ENCODE measurements at regions not wholly inside any gene's neighbourhood (a gene's known extent, or its start where the extent isn't known, plus 50 kb on each side); places are given as distances from the start of the nearest gene placed in this dataset.

DNA sequence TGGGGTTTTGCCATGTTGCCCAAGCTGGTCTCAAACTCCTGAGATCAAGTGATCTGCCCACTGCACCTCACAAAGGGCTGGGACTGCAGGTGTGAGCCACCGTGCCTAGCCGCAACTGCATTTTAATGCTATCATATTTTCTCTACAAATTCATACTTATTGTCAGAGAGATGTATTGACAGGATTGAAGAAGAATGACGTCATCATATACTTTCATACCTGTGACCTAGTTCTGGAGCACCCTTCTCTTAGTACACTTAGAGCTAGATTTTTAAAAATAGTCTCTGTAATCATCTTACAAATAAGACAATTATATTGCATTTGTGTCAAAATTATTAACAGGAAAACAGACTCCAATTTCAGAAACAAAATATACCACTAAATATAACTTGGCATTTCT, 242.8 kb upstream of the PDZRN3 start:
- no peak for TF ChIP-seq FOXP2 (optimal IDR thresholded peaks at IDR 0.05; ENCODE audit: borderline replicate concordance, extremely low read depth, extremely low read length, insufficient read depth)
- TF ChIP-seq TAF1 (IDR thresholded peaks at IDR 0.05; ENCODE audit: borderline replicate concordance, insufficient read depth, low read length), result no peak
- TF ChIP-seq SIN3A (IDR thresholded peaks at IDR 0.05; ENCODE audit: borderline replicate concordance, insufficient read depth, low read length), result no peak
- TF ChIP-seq POLR2AphosphoS5 (IDR thresholded peaks at IDR 0.05; ENCODE audit: low read depth, low read length), result no peak
- TF ChIP-seq, protein P1, sequence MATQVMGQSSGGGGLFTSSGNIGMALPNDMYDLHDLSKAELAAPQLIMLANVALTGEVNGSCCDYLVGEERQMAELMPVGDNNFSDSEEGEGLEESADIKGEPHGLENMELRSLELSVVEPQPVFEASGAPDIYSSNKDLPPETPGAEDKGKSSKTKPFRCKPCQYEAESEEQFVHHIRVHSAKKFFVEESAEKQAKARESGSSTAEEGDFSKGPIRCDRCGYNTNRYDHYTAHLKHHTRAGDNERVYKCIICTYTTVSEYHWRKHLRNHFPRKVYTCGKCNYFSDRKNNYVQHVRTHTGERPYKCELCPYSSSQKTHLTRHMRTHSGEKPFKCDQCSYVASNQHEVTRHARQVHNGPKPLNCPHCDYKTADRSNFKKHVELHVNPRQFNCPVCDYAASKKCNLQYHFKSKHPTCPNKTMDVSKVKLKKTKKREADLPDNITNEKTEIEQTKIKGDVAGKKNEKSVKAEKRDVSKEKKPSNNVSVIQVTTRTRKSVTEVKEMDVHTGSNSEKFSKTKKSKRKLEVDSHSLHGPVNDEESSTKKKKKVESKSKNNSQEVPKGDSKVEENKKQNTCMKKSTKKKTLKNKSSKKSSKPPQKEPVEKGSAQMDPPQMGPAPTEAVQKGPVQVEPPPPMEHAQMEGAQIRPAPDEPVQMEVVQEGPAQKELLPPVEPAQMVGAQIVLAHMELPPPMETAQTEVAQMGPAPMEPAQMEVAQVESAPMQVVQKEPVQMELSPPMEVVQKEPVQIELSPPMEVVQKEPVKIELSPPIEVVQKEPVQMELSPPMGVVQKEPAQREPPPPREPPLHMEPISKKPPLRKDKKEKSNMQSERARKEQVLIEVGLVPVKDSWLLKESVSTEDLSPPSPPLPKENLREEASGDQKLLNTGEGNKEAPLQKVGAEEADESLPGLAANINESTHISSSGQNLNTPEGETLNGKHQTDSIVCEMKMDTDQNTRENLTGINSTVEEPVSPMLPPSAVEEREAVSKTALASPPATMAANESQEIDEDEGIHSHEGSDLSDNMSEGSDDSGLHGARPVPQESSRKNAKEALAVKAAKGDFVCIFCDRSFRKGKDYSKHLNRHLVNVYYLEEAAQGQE (IDR thresholded peaks at IDR 0.05; ENCODE audit: insufficient read depth in 1 of 2, low read depth in 2 of 2, low read length in 2 of 2), result no peak

DNA sequence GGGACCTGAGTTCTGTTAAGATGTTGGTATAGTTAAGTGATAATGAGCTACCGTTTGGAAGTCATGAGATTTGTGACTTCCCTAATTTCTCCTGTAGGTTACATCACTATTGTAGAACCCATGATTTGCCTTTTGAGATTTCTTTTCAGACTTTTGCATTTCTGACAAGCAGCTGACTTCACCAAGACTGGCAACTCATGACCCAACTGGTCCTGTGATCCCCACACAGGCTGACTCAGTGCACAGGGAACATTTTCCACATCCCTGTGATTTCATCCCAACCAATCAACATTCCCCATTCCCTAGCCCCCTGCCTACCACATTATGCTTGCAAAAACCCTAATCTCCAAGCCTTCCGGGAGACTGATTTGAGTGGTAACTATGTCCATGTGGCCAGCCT, 242.1 kb upstream of the PDZRN3 start:
- TF ChIP-seq, protein P1 (IDR thresholded peaks at IDR 0.05; ENCODE audit: insufficient read depth in 1 of 2, low read depth in 2 of 2, low read length in 2 of 2), result no peak
- no peak for TF ChIP-seq TAF1 (IDR thresholded peaks at IDR 0.05; ENCODE audit: borderline replicate concordance, insufficient read depth, low read length)
- no peak for TF ChIP-seq POLR2AphosphoS5 (IDR thresholded peaks at IDR 0.05; ENCODE audit: low read depth, low read length)
- no peak for TF ChIP-seq SIN3A (IDR thresholded peaks at IDR 0.05; ENCODE audit: borderline replicate concordance, insufficient read depth, low read length)
- no peak for TF ChIP-seq FOXP2 (optimal IDR thresholded peaks at IDR 0.05; ENCODE audit: borderline replicate concordance, extremely low read depth, extremely low read length, insufficient read depth)

DNA sequence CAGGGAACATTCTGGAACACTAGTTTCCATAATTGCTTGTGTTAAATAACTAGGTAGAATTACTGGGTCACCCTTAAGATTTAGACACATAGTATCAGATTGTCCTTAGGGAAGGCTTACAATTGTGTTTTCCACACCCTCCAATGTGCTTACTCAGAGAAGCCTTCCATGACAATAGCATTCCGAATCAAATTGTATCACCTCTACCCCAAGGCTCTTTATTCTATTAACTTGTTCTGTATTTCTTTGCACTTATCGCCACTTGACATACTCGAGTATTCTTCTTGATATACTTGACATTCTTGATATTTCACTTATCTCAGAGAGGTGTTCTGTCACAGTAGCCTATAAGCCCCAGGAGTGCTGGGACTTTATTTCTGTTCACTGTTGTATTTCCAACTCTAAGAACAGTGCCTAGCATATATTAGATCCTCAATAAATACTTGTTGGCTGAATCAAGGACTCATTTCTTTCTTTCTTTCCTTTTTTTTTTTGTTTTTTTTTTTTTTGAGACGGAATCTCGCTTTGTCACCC, 238.9 kb upstream of the PDZRN3 start:
- TF ChIP-seq SIN3A (IDR thresholded peaks at IDR 0.05; ENCODE audit: borderline replicate concordance, insufficient read depth, low read length) (no peak), FOXP2 (optimal IDR thresholded peaks at IDR 0.05; ENCODE audit: borderline replicate concordance, extremely low read depth, extremely low read length, insufficient read depth) (no peak)

DNA sequence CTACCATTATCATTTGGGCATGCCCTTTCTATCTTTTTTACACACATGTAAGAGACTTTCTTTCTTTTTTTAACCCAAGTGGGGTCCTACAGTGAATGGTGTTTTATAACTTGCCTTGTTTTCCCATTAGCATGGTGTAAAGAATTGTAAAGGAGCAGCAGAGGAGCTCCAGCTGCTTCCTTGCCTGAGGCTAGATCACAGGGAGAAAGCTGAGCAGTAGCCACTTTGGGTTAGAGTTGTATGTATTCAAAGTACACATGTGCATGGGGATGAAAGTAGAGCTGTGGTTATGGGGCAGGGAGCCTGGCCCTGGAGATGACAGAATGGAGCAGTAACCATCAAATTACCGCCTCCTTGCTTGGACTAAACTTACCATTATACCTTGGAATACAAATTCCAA, 231.1 kb upstream of the PDZRN3 start:
- TF ChIP-seq TAF1 (IDR thresholded peaks at IDR 0.05; ENCODE audit: borderline replicate concordance, insufficient read depth, low read length) (no peak), POLR2AphosphoS5 (IDR thresholded peaks at IDR 0.05; ENCODE audit: low read depth, low read length) (no peak), FOXP2 (optimal IDR thresholded peaks at IDR 0.05; ENCODE audit: borderline replicate concordance, extremely low read depth, extremely low read length, insufficient read depth) (no peak), SIN3A (IDR thresholded peaks at IDR 0.05; ENCODE audit: borderline replicate concordance, insufficient read depth, low read length) (no peak)
- TF ChIP-seq, protein P1 (IDR thresholded peaks at IDR 0.05; ENCODE audit: insufficient read depth in 1 of 2, low read depth in 2 of 2, low read length in 2 of 2), result no peak

DNA sequence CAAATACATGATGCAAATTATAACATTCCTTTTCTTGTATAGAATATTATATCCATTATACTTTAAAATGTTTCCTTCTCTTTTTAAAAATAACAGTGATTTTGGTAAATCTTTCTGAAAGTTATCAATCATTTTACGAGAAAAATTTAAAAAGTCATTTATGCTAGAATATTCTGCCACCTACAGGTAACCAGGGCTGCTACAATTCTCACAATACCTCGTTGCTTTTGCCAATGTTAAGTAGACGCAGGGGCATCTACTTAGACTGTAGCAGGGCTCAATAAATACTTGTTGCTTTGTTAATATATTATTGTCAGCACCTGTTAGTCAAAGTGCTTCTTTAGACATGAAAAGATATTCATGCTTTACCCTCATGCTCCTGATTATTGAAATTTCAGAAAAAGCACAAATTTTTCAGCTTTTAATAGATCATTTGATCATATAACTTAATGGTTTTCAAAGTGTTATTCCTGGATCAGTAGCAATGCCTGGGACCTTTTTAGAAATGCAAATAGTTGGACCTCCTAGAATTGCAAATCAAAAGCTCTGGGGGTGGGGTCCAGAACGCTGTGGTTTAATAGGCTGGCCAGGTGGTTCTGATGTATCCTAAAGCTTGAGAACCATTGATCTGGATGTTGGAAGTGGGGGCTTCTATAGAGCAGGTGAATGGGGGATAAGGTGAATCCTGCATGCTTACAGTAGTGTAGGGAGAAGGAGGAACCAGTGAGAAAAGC, 223.6 kb upstream of the PDZRN3 start:
- TF ChIP-seq TAF1 (IDR thresholded peaks at IDR 0.05; ENCODE audit: borderline replicate concordance, insufficient read depth, low read length) (no peak), POLR2AphosphoS5 (IDR thresholded peaks at IDR 0.05; ENCODE audit: low read depth, low read length) (no peak), SIN3A (IDR thresholded peaks at IDR 0.05; ENCODE audit: borderline replicate concordance, insufficient read depth, low read length) (no peak), FOXP2 (optimal IDR thresholded peaks at IDR 0.05; ENCODE audit: borderline replicate concordance, extremely low read depth, extremely low read length, insufficient read depth) (no peak)
- TF ChIP-seq, protein P1 (IDR thresholded peaks at IDR 0.05; ENCODE audit: insufficient read depth in 1 of 2, low read depth in 2 of 2, low read length in 2 of 2), result no peak

Measured in PFSK-1 (cell line).